ENCODE measurements at regions not wholly inside any gene's neighbourhood (a gene's known extent, or its start where the extent isn't known, plus 50 kb on each side); places are given as distances from the start of the nearest gene placed in this dataset.

GRCh38 chr15:56820333-56820732, 87.0 kb upstream of the ZNF280D start:
- TF ChIP-seq EZH2phosphoT487 (IDR thresholded peaks at IDR 0.05; ENCODE audit: low read depth, severe bottlenecking, unreplicated experiment) (no peak), EZH2 (IDR thresholded peaks at IDR 0.05; ENCODE audit: borderline replicate concordance) (no peak)
- TF ChIP-seq, protein P1, sequence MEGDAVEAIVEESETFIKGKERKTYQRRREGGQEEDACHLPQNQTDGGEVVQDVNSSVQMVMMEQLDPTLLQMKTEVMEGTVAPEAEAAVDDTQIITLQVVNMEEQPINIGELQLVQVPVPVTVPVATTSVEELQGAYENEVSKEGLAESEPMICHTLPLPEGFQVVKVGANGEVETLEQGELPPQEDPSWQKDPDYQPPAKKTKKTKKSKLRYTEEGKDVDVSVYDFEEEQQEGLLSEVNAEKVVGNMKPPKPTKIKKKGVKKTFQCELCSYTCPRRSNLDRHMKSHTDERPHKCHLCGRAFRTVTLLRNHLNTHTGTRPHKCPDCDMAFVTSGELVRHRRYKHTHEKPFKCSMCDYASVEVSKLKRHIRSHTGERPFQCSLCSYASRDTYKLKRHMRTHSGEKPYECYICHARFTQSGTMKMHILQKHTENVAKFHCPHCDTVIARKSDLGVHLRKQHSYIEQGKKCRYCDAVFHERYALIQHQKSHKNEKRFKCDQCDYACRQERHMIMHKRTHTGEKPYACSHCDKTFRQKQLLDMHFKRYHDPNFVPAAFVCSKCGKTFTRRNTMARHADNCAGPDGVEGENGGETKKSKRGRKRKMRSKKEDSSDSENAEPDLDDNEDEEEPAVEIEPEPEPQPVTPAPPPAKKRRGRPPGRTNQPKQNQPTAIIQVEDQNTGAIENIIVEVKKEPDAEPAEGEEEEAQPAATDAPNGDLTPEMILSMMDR (IDR thresholded peaks at IDR 0.05; ENCODE audit: poor library complexity), result no peak

All from hepatocyte (in vitro differentiated cells).